ENCODE measurements at regions not wholly inside any gene's neighbourhood (a gene's known extent, or its start where the extent isn't known, plus 50 kb on each side); places are given as distances from the start of the nearest gene placed in this dataset.

DNA sequence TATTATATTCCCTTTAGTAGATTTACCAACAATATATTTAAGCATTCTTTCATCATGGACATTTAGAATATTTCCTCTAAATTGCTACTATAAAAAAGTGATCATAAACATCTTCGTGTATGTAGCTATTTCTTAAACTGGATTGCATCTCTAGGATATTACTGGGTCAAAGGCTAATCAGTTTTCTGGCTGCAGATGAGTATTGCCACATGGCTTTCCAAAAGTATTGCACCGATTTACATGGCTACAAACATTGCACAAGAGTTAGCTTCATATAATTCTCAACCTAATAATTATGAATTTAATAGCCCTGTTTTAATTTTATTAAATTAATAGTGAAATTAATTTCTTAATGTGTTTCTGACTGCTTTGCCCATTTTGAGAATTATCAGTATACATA, 183.4 kb downstream of the DMRT2 start:
- TF ChIP-seq, protein P1, sequence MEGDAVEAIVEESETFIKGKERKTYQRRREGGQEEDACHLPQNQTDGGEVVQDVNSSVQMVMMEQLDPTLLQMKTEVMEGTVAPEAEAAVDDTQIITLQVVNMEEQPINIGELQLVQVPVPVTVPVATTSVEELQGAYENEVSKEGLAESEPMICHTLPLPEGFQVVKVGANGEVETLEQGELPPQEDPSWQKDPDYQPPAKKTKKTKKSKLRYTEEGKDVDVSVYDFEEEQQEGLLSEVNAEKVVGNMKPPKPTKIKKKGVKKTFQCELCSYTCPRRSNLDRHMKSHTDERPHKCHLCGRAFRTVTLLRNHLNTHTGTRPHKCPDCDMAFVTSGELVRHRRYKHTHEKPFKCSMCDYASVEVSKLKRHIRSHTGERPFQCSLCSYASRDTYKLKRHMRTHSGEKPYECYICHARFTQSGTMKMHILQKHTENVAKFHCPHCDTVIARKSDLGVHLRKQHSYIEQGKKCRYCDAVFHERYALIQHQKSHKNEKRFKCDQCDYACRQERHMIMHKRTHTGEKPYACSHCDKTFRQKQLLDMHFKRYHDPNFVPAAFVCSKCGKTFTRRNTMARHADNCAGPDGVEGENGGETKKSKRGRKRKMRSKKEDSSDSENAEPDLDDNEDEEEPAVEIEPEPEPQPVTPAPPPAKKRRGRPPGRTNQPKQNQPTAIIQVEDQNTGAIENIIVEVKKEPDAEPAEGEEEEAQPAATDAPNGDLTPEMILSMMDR (optimal IDR thresholded peaks at IDR 0.05 in 1 of 3, IDR thresholded peaks at IDR 0.05 in 1 of 3, conservative IDR thresholded peaks at IDR 0.05 in 1 of 3; ENCODE audit: extremely low read depth in 1 of 3, insufficient read depth in 2 of 3, low read length in 3 of 3) = no peak
- no peak for TF ChIP-seq EZH2 (IDR thresholded peaks at IDR 0.05; ENCODE audit: low read length)
- Histone ChIP-seq H3K4me1 (ENCODE audit: control insufficient read depth, extremely low read depth, insufficient read depth, low read length) (peaks cover 11% of the 10 kb centered on the region), H3K36me3 (ENCODE audit: control insufficient read depth in 2 of 2, extremely low read depth in 1 of 2, insufficient read depth in 2 of 2, low read length in 2 of 2) (no peaks in the 10 kb centered on the region), H3K27ac (ENCODE audit: control insufficient read depth, insufficient read depth, low read length) (no peak overlapping the region), H3K9me3 (ENCODE audit: control insufficient read depth, low read depth, low read length) (no peaks in the 10 kb centered on the region), H3K4me2 (ENCODE audit: control insufficient read depth, extremely low read depth, insufficient read depth, low read depth, low read length) (no peak overlapping the region), H3K9ac (ENCODE audit: control insufficient read depth, extremely low read depth, insufficient read depth, low read length) (no peak overlapping the region), H2AFZ (ENCODE audit: control insufficient read depth, low read length) (no peak overlapping the region), H3K27me3 (ENCODE audit: control insufficient read depth, extremely low read depth, insufficient read depth, low read length) (no peaks in the 10 kb centered on the region), H4K20me1 (ENCODE audit: control insufficient read depth, extremely low read depth, insufficient read depth, low read length) (no peaks in the 10 kb centered on the region), H3K4me3 (ENCODE audit: control insufficient read depth in 2 of 3, extremely low read depth in 1 of 3, insufficient read depth in 2 of 3, low read depth in 1 of 3, low read length in 3 of 3) (no peak overlapping the region), H3K9me1 (ENCODE audit: control insufficient read depth, extremely low read depth, insufficient read depth, low read length) (no peaks in the 10 kb centered on the region), H3K79me2 (ENCODE audit: control insufficient read depth, insufficient read depth, low read length) (no peaks in the 10 kb centered on the region)
- FAIRE-seq = no peak
- dilution Hi-C loops (cut with MboI; ENCODE audit: extremely low pct_ligation_motif_present, low sequenced_read_pairs) = no loop called here
- DNase-seq (ENCODE audit: low read depth, low spot score) = no peak

DNA sequence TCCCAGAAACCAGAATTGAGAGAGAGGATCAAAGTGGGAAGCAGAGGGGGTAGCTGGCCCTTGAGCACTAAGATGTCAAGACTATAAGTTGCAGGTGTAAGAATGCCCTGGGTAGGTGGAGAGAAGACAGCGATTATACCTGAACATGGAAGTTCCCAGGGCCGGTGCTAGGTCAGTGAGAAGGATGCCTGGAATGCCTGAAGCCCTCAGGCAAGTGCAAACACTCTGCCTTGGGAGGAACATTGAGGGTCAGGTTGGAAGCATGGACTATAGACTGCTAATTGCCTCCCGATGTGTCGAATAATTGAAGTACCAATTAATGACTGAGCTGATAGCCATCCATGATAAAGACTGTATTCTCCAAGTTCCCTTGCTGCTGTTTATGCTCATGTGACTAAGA, 185.5 kb downstream of the DMRT2 start:
- Histone ChIP-seq H2AFZ (ENCODE audit: control insufficient read depth, low read length) (no peak overlapping the region), H3K79me2 (ENCODE audit: control insufficient read depth, insufficient read depth, low read length) (no peaks in the 10 kb centered on the region), H3K4me1 (ENCODE audit: control insufficient read depth, extremely low read depth, insufficient read depth, low read length) (peaks cover 13% of the 10 kb centered on the region), H3K36me3 (ENCODE audit: control insufficient read depth in 2 of 2, extremely low read depth in 1 of 2, insufficient read depth in 2 of 2, low read length in 2 of 2) (no peaks in the 10 kb centered on the region), H3K4me3 (ENCODE audit: control insufficient read depth in 2 of 3, extremely low read depth in 1 of 3, insufficient read depth in 2 of 3, low read depth in 1 of 3, low read length in 3 of 3) (no peak overlapping the region), H3K9me3 (ENCODE audit: control insufficient read depth, low read depth, low read length) (no peaks in the 10 kb centered on the region), H3K9me1 (ENCODE audit: control insufficient read depth, extremely low read depth, insufficient read depth, low read length) (no peaks in the 10 kb centered on the region), H4K20me1 (ENCODE audit: control insufficient read depth, extremely low read depth, insufficient read depth, low read length) (no peaks in the 10 kb centered on the region), H3K27me3 (ENCODE audit: control insufficient read depth, extremely low read depth, insufficient read depth, low read length) (no peaks in the 10 kb centered on the region), H3K27ac (ENCODE audit: control insufficient read depth, insufficient read depth, low read length) (no peak overlapping the region), H3K4me2 (ENCODE audit: control insufficient read depth, extremely low read depth, insufficient read depth, low read depth, low read length) (no peak overlapping the region), H3K9ac (ENCODE audit: control insufficient read depth, extremely low read depth, insufficient read depth, low read length) (no peak overlapping the region)
- dilution Hi-C loops (cut with MboI; ENCODE audit: extremely low pct_ligation_motif_present, low sequenced_read_pairs) = no loop called here
- TF ChIP-seq, protein P1 (optimal IDR thresholded peaks at IDR 0.05 in 1 of 3, IDR thresholded peaks at IDR 0.05 in 1 of 3, conservative IDR thresholded peaks at IDR 0.05 in 1 of 3; ENCODE audit: extremely low read depth in 1 of 3, insufficient read depth in 2 of 3, low read length in 3 of 3) = no peak
- no peak for TF ChIP-seq EZH2 (IDR thresholded peaks at IDR 0.05; ENCODE audit: low read length)
- FAIRE-seq (no peak), DNase-seq (ENCODE audit: low read depth, low spot score) (no peak)
